Gastroesophageal sphincter (tissue), 3 donors: ENCODE measurements at regions not wholly inside any gene's neighbourhood (a gene's known extent, or its start where the extent isn't known, plus 50 kb on each side); places are given as distances from the start of the nearest gene placed in this dataset.

Experiments used
- CTCF ChIP-seq, 4 experiments: fragments of 200-600 bp in 2 of 4; fragments of 450-650 bp in 2 of 4; sonication (generic) in 1 of 4; IDR thresholded peaks; one replicate each; pipeline ENCODE4 v1.5.1; 2017 to 2019; ENCODE audit warnings: antibody characterized with exemption in 4 of 4, mild to moderate bottlenecking in 2 of 4, moderate library complexity in 2 of 4
- EP300 ChIP-seq: sonication (generic); formaldehyde crosslinking; IDR thresholded peaks from one replicate; pipeline ENCODE4 v1.6.1; 2017; ENCODE audit warnings: antibody characterized with exemption, mild to moderate bottlenecking
- POLR2A ChIP-seq, 2 donors: fragments of 450-650 bp; IDR thresholded peaks; one replicate each; pipeline ENCODE4 v1.6.1; 2017; ENCODE audit warnings: antibody characterized with exemption in 2 of 2, mild to moderate bottlenecking in 2 of 2, moderate library complexity in 1 of 2
- POLR2AphosphoS5 ChIP-seq: sonication (generic); formaldehyde crosslinking; IDR thresholded peaks from one replicate; pipeline ENCODE4 v1.6.1; 2017; ENCODE audit warnings: antibody characterized with exemption

- TF ChIP-seq POLR2A (IDR thresholded peaks at IDR 0.05) (no peak), CTCF (IDR thresholded peaks at IDR 0.05) (no peak), POLR2AphosphoS5 (no peak), EP300 (no peak)
Measured at GRCh38 chr17:70674061-70674460, 504.7 kb downstream of the KCNJ2 start.
